ENCODE measurements at regions not wholly inside any gene's neighbourhood (a gene's known extent, or its start where the extent isn't known, plus 50 kb on each side); places are given as distances from the start of the nearest gene placed in this dataset.
"Not testable (repeated sequence)": the region's sequence is repeated elsewhere in the genome, so short reads cannot be mapped to it uniquely, and the experiment has no call there.

GRCh38 chr1:34371179-34371578 is 194.5 kb downstream of the C1orf94 start:
- DNase-seq: not testable (repeated sequence)

- DNase-seq: no peak
Observed at GRCh38 chr1:34371829-34372532, 195.3 kb downstream of the C1orf94 start.

DNA sequence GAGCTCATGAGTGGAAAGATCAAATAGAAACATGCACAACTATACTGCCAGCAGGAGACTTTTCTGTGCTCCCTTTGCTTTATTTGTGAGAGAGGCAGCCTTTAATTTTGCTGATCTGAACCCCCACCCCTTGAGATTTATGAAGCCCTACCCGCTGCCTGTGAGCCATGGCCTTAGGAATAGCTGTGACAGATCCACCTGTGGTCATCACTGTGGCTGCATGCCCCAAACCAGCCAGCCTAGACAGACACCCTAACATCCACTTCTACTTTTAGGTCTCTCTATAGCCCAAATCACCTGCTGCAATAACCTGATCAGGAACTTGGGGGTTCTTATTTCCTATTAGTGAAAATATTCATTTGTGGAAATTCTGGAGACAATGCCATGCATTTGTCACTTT is 196.2 kb downstream of the C1orf94 start:
- DNase-seq: no peak

DNA sequence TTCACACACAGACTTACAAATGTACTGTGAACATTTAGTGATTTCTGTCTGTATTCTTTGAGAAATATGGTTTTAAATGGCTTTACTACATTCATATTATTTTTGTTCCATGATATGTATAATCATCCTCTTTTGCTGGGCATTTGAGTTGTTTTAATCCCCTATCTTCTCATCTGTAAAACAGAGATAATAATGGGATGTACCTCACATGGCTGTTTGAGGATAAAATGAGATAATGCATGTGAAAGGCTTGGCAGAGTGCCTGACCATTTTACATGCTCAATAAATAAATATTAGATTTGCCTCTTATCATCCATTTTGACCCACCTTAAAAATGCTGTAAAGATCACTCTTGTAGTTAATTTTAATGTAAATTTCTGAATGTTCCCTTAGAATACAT is 197.2 kb downstream of the C1orf94 start:
- no peak for DNase-seq

DNA sequence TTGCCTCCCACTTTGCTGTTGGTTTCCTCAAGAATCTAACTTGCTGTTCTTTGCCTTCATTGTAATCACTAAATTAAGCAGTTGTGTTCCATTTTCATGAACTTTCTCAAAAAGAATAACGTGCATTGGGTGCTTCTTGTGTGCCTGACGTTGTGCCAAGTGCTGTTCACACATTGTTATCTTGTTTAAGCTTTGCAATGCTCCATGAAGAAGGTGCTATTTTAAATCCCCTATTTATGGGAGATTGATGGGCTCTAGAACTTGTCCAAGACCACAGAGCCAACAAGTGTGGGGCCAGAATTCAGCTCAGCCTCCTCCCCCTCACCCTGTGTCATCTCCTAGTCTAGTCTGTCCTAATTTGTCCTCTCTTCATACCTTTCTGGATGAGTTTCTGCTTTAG is 199.8 kb downstream of the C1orf94 start:
- no peak for DNase-seq

- DNase-seq: no peak
Observed at GRCh38 chr1:34378968-34379856, 202.5 kb downstream of the C1orf94 start.

DNA sequence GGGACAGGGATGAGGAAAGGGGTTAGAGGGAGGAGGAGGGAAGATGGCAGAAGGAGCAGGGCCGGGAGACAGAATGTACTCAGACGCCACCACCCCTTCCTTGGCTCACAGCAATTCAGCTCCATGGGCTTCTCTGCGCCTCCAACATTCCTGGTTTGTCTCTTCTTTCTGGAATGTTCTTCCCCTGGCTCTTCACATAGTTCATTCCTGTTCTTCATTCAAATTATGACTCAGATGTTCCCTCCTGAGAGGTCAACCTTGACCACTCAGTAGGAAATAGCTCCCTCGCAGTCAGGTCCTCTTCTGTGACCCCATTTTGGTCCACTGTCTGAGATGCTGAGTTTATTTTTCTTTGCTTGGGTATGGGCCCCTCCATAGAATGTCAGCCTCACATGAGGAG is 203.2 kb downstream of the C1orf94 start:
- no peak for DNase-seq

GRCh38 chr1:34380526-34381124 is 203.9 kb downstream of the C1orf94 start:
- DNase-seq: no peak

GRCh38 chr1:34389974-34390373 is 213.3 kb downstream of the C1orf94 start:
- no peak for DNase-seq

DNA sequence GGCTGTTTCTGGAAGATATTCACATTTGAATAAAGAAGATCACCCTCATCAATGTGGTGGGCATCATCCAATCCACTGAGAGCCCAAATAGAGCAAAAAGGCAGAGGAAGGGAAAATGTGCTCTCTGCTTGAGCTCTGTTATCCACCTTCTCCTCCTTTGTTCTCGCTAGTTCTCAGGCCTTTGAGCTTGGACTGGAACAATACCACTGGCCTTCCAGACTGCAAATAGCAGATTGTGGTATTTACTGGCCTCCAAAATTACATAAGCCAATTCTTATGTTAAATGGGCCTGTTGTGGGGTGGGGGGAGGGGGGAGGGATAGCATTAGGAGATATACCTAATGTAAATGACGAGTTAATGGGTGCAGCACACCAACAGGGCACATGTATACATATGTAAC is 219.3 kb downstream of the C1orf94 start:
- no peak for DNase-seq

GRCh38 chr1:34398241-34398915 is 221.7 kb downstream of the C1orf94 start:
- DNase-seq: no peak

GRCh38 chr1:34398916-34399275 is 222.2 kb downstream of the C1orf94 start:
- DNase-seq: no peak

DNA sequence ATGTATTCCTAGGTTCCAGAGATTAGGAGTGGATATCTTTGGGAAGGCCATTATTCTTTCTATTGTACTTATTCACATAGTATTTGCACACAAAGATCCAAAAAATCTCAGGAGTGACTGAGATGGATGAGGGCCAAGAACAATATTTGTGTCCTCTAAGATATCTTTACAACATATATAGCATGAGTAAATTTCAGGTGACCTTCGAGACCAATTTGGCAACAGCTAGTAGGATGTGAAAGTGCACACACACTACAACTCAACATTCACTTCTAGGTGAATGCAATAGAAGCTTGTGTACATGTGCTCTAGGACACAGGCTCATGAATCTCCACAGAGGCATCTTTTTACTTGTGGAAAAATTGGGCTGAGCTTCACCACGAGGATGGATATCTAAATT is 224.0 kb downstream of the C1orf94 start:
- DNase-seq: no peak

DNA sequence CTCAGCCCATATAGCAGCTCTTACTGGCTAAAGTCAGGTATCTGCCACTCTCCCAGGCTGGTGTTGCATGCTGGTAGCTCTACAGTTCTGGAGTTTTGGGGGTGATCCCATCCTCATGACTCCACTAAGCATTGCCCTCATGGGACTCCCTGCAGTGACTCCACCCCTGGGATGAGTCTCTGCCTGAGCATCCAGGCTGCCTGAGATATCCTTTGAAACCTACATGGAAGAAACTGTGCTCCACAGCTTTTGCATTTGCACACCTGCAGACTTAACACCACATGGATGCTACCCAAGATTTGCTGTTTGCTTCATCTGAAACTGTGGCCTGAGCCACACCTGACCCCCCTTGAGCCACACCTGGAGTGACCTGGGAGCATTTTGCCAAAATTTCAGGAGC is 226.4 kb downstream of the C1orf94 start:
- DNase-seq: no peak

DNA sequence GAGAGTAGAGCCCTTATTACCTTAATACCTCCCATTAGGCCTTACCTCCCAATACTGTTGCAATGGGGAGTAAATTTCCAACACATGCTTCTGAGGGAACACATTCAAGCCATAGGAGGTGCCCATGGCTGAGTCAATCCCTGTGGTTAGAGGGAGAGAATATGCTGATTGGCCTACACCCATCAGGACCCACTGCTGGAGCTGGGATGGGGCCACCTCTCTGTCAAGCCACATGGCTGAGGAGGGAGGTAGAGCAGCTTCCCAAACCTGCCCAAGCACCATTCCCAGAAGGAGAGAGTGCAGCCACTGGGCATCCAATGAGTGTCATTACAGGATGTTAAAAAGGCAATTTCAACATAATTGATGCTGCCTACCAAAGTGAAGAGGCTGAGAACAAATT is 228.1 kb downstream of the C1orf94 start:
- DNase-seq: no peak

DNA sequence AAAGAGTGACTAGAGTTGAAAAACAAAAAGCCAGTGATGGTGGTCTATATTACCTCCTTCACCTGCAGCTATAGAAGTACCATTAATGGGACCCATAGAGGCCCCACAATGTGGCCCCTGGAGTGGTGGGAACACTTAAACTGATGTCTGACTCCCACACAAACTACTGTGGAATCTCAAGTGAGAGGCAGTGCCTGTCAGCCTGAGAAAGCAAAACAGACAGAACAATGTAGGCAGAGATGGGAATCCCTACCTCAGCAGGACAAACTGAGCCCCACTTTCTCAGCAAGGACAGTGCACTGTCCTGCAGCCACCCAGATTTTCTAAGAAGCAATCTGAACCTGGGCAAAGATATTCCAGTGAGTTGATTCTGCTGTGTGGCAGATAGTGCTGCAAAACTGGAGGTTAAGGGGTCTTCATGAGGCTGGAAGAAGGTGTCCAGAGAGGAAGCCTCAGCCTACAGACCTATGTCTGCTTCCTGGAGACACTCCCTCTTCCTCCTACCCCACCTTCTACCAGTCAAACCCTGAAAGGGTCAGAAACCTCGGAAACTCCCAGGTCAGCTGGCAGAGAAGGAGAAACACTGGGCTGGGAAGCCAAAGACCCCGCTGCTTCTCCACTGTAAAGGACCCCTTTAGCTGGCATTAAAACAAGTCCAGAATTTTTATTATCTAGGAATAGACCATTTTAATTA is 228.7 kb downstream of the C1orf94 start:
- no peak for DNase-seq

GRCh38 chr1:34406377-34406776 is 229.7 kb downstream of the C1orf94 start:
- DNase-seq: no peak

DNA sequence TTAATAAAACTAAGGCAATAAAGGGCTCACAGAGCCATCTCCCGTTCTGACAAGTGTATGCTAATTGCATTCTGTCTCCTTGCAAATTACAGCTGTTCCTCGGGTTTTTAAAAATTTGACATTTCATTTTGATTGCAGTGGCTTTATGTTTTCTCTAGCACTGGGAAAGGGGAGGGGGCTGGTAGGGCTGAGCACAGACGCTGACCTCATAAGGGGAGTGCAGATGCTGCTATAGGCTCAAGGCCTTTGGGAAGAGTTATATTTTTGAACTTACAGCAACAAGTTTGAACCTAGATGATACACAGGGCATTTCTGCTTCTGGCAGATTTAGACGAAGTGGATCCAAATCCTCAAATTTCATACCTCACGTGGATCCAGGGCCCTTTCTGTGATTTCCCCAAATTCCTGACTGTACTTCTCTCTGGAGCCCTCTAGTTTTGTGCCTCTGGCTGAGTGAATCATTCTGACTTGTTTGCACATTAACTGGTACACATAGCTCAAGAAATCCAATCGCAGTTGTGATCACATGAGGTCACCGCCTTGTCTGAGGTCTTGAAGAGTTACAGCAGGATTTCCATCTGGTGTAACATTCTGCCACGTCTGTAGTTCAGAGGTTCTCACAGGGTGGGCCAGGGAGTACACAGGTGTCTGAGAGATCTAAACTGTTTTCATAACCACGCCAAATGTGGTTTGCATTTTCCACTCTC is 230.3 kb downstream of the C1orf94 start:
- DNase-seq: no peak

DNA sequence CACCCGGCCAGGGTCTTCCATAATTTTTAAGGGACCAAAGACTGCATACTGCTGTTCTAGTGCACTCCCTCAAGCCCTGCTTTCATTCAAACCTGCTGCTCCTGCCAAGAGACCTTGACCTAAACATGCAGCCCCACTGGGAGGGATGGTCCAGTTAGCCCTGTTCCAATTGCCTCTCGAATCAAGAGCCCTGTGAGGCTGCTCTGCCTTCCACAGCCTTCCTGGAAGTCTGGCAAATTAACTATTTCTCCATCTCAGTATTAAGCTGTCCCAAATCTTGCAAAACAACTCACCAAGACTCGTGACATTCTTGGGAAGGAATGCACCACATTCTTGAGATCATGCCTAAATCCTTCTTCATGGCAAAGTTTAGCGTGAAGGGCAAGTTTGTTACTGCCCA is 231.3 kb downstream of the C1orf94 start:
- no peak for DNase-seq

- DNase-seq: no peak
Observed at GRCh38 chr1:34409689-34410229, 233.1 kb downstream of the C1orf94 start.

GRCh38 chr1:34412598-34413370 is 236.1 kb downstream of the C1orf94 start:
- DNase-seq: no peak

Data from stimulated activated CD4-positive, alpha-beta T cell treated with anti-CD3 and anti-CD28 coated beads, Interleukin-4, amount 100 ng/mL, for 4 hours (primary cell).